Inferior parietal cortex (tissue), 1 donor: ENCODE measurements at regions not wholly inside any gene's neighbourhood (a gene's known extent, or its start where the extent isn't known, plus 50 kb on each side); places are given as distances from the start of the nearest gene placed in this dataset.
A peak's percentile ranks its signal among the peaks of the same experiment; 100 is the strongest.

Source experiments
- DNase-seq: peaks from one replicate; pipeline ENCODE4 v3.0.0-alpha.2; 2016; ENCODE audit errors: extremely low spot score

- no peak for DNase-seq
Measured at GRCh38 chr20:18999086-18999485, 185.5 kb downstream of the SCP2D1 start.

GRCh38 chr20:19000078-19000477, 186.5 kb downstream of the SCP2D1 start:
- DNase-seq, result no peak

GRCh38 chr20:19001177-19001576, 187.6 kb downstream of the SCP2D1 start:
- no peak for DNase-seq

- DNase-seq, result peak; percentile 49
Measured at GRCh38 chr20:19003366-19004336, 190.1 kb downstream of the SCP2D1 start.

- no peak for DNase-seq
Measured at GRCh38 chr20:19004975-19005374, 191.4 kb downstream of the SCP2D1 start.

GRCh38 chr20:19008497-19008896, 194.9 kb downstream of the SCP2D1 start:
- no peak for DNase-seq

GRCh38 chr20:19009081-19009688, 195.6 kb downstream of the SCP2D1 start:
- no peak for DNase-seq

- no peak for DNase-seq
Measured at GRCh38 chr20:19012676-19013075, 199.1 kb downstream of the SCP2D1 start.

GRCh38 chr20:19013907-19014306, 198.5 kb upstream of the SLC24A3 start:
- no peak for DNase-seq

- DNase-seq, result no peak
Measured at GRCh38 chr20:19015351-19016139, 196.9 kb upstream of the SLC24A3 start.

GRCh38 chr20:19016140-19016497, 196.3 kb upstream of the SLC24A3 start:
- no peak for DNase-seq

- DNase-seq, result no peak
Measured at GRCh38 chr20:19017104-19017690, 195.2 kb upstream of the SLC24A3 start.

- no peak for DNase-seq
Measured at GRCh38 chr20:19018881-19019280, 193.6 kb upstream of the SLC24A3 start.

GRCh38 chr20:19019734-19020364, 192.6 kb upstream of the SLC24A3 start:
- no peak for DNase-seq

GRCh38 chr20:19021406-19022117, 190.9 kb upstream of the SLC24A3 start:
- no peak for DNase-seq

- no peak for DNase-seq
Measured at GRCh38 chr20:19022118-19022575, 190.3 kb upstream of the SLC24A3 start.

- DNase-seq, result no peak
Measured at GRCh38 chr20:19022791-19023448, 189.5 kb upstream of the SLC24A3 start.

- no peak for DNase-seq
Measured at GRCh38 chr20:19024296-19025035, 188.0 kb upstream of the SLC24A3 start.

GRCh38 chr20:19025430-19026120, 186.9 kb upstream of the SLC24A3 start:
- DNase-seq, result no peak
